Activated T-cell treated with anti-CD3 and anti-CD28 coated beads, Interleukin-2, amount 50 U/mL, for 4 hours (primary cell): ENCODE measurements at regions not wholly inside any gene's neighbourhood (a gene's known extent, or its start where the extent isn't known, plus 50 kb on each side); places are given as distances from the start of the nearest gene placed in this dataset.

Source experiments
- ATAC-seq, 2 donors: fragments of 200-7000 bp; cut with Tn5 transposase; one replicate each; pipeline ENCODE4 v1.10.0; 2021
- DNase-seq: peaks from one replicate; pipeline ENCODE4 v3.0.0-alpha.2; 2020
- H3K27me3 Mint-ChIP-seq: one replicate; pipeline ENCODE4 v1.8.0; 2021; ENCODE audit warnings: low read depth, mixed read lengths
- H3K36me3 Mint-ChIP-seq: one replicate; pipeline ENCODE4 v1.8.0; 2022; ENCODE audit warnings: mixed read lengths; ENCODE audit not compliant: insufficient read depth
- H3K4me1 Mint-ChIP-seq: one replicate; pipeline ENCODE4 v1.8.0; 2021; ENCODE audit warnings: low read depth, mixed read lengths
- H3K4me3 Mint-ChIP-seq: one replicate; pipeline ENCODE4 v1.8.0; 2021; ENCODE audit warnings: mild to moderate bottlenecking, moderate library complexity, mixed read lengths
- H3K9me3 Mint-ChIP-seq: one replicate; pipeline ENCODE4 v1.8.0; 2021; ENCODE audit warnings: mixed read lengths

DNA sequence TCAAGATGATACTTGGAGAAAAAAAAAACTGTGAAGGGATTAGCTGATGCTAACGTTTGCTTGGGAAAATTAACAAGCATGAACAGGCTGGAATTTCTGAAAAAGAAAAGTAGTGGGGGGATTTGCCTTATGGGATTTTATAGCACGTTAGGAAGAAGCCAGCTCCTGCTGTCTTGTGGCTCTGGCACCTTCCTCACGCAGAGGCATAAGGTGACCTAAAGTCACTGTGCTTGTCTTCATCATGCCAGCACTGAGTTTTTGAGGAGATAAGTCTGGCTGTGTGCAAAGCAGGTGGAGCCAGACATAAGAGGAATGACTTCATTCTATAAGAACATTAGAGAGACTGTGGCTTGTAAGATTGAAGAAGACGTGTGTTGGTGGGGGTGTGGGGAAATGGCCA lies 94.4 kb upstream of the MAP1B start:
- Mint-ChIP-seq H3K9me3 (no peaks in the 10 kb centered on the region), H3K27me3 (peaks cover 10% of the 10 kb centered on the region), H3K36me3 (no peaks in the 10 kb centered on the region), H3K4me3 (no peak overlapping the region), H3K4me1 (no peaks in the 10 kb centered on the region)
- ATAC-seq: no peak
- DNase-seq: no peak

DNA sequence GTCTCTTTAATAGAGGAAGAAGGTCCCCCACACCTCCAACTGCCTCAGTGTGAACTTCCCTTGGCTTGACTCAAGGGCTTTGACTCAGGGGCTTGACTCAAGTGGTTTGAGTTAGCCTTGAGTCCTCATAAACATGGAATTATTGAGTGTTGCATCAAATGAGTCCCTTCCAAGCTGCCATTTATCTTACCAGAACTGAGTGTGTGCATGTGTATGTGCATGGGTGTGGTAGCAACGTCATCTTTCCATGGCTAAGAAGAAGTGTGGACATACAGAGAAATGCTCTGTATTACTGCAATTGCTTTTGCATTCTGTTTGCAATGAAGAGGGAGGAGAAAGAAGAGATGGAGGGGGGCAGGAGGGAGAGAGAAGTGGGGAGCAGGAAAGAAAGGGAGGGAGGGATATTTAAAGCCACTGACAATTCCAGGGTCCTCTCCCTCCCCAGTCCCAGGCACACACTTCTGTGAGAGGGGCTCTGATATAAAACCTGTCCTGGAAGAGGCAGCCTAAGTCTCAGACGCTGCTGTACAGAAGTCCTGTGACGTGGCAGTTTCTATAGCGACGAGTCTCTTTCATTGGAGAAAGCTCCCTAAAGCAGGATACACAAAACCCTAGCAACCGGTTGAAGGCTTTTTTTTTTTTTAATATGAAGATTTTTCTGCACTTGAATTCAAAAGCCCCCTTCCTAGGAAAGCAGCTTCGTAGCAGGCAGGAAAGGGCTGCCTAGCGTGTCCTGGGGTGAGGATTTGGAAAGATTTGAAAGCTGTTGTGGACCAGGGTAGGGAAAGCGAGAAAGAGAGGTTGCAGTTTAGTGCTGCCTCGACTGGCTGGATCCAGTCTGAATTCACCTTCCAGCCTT lies 93.3 kb upstream of the MAP1B start:
- Mint-ChIP-seq H3K27me3 (peaks cover 10% of the 10 kb centered on the region), H3K4me1 (no peaks in the 10 kb centered on the region), H3K36me3 (no peaks in the 10 kb centered on the region), H3K4me3 (no peak overlapping the region), H3K9me3 (no peaks in the 10 kb centered on the region)
- no peak for DNase-seq
- ATAC-seq: no peak

DNA sequence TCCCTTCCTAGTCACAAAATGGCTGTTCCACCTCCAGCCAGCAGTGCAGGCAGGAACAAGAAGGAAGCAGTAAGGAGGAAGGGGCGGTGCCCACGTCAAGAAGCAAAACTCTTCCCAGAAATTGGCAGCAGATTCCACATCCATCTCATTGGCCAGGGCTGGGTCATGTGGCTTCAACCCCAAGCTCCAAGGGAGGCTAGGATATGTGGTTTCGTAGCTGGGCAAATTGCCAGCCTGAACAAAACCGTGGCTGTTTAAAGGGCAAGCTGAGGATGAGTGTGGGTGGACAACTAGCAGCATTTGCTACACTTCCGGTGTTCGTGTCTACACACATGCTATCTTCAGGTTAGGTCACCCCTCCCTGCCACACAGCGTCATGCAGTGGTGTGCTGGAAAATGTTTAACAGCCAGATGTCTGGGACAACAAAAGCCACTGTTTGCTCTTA lies 92.1 kb upstream of the MAP1B start:
- DNase-seq: no peak
- no peaks in the 10 kb centered on the region for H3K4me1 Mint-ChIP-seq

DNA sequence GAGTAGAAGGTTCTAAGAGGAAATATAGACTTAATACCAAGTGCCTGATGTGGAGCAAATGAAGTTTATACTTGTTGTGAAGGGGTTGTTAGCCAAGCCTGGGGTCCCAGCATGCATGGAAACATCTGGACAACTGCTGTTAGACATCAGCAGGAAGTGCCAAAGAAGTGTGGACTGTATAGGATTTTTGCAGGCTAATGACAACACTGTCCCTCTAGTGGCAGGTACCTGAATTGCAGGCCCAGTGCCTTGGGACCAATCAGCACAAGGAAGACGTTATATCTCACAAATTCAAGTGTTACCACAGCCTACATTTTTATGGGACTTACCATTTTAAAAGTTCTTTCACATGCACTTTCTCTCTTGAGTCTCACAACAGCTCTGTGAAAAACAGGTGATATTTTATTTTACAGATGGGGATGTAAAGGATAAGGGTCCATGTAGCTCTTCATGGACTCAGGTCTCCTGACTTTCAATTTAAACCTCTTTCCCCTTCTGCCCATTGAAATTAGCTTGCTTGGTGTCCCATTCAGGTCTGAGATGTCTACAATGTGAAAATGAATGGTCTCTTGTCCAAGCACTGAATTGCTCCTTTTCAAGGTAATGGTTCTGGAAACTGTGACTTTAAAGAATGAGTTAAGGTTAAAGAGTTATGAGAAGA lies 89.0 kb upstream of the MAP1B start:
- H3K9me3 Mint-ChIP-seq: no peaks in the 10 kb centered on the region
- no peaks in the 10 kb centered on the region for H3K36me3 Mint-ChIP-seq
- H3K27me3 Mint-ChIP-seq: peaks cover 14% of the 10 kb centered on the region
- no peaks in the 10 kb centered on the region for H3K4me1 Mint-ChIP-seq
- ATAC-seq: peak in 1 of 2 donors; percentile 60
- no peak overlapping the region for H3K4me3 Mint-ChIP-seq
- DNase-seq: peak; percentile 53

More for the DNA sequence above, 92.1 kb upstream of the MAP1B start:
- no peak for ATAC-seq
- Mint-ChIP-seq H3K36me3 (no peaks in the 10 kb centered on the region), H3K9me3 (no peaks in the 10 kb centered on the region), H3K4me3 (no peak overlapping the region), H3K27me3 (peaks cover 4% of the 10 kb centered on the region)

DNA sequence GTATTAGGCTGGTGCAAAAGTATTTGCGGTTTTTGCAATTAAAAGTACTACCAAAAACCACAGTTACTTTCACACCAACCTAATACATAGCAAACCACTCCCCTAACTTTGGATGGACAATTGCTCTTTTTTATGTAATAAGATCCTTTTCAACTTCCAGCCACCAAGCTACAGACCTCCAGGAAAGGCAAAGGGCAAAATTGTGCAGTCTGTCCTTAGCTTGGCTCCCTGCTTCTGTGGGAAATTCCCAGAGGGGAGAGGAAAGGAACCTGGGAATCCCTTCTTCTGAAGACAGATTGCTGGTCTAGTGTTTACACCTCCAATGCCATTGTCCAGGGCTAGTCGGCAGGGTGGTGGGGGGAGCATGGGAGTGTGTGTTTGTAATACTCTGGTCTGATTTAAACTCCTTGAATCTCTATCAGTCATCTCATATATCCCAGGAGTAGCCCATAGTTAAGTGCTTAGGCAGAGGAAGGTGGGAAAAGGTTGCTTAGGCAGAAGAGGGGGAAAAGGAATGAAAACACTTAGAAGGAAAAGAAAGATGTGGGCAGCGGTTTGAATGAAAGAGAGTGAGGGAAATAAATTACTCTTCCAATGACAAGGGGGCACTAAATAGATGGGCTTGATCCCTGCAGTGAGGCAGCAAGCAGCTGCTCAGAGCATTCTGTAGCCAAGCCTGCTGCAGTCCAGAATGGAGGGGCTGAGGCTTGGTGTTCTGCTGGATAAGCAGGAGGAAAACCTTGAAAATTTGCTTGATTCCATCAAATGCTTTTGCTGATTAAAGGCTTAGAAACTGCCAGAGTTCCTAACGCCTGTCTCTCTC lies 86.9 kb upstream of the MAP1B start:
- Mint-ChIP-seq H3K36me3 (no peaks in the 10 kb centered on the region), H3K4me1 (no peaks in the 10 kb centered on the region), H3K9me3 (peaks cover 3% of the 10 kb centered on the region), H3K4me3 (no peak overlapping the region), H3K27me3 (peaks cover 14% of the 10 kb centered on the region)
- DNase-seq: no peak
- ATAC-seq: no peak

DNA sequence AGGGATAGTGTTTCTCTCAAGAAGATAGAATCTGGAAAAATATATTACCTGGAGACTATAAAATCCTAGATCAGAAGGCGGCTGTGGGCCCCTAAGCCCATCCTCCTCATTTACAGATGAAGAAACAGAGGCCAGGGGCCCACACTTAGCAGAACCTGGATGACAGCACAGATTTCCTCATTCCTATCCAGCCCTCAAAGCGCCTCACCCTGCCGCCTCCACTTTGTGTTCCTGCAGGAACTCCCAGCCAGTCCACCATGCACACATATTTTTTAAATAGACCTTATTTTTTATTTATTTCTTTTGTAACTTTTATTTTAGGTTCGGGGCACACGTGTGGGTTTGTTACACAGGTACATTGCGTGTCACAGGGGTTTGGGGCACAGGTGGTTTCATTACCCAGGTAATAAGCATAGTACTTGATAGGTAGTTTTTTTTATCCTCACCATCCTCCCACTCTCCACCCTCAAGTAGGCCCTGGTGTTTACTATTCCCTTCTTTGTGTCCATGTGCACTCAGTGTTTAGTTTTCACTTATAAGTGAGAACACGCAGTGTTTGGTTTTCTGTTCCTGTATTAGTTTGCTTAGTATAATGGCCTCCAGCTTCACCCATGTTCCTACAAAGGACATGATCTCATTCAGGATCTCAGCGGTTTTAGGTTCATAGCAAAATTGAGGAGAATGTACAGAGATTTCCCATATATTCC lies 85.5 kb upstream of the MAP1B start:
- ATAC-seq: no peak
- no peak for DNase-seq
- H3K36me3 Mint-ChIP-seq: no peaks in the 10 kb centered on the region
- H3K4me1 Mint-ChIP-seq: no peaks in the 10 kb centered on the region
- peaks cover 14% of the 10 kb centered on the region for H3K27me3 Mint-ChIP-seq
- H3K4me3 Mint-ChIP-seq: no peak overlapping the region
- H3K9me3 Mint-ChIP-seq: peaks cover 3% of the 10 kb centered on the region

DNA sequence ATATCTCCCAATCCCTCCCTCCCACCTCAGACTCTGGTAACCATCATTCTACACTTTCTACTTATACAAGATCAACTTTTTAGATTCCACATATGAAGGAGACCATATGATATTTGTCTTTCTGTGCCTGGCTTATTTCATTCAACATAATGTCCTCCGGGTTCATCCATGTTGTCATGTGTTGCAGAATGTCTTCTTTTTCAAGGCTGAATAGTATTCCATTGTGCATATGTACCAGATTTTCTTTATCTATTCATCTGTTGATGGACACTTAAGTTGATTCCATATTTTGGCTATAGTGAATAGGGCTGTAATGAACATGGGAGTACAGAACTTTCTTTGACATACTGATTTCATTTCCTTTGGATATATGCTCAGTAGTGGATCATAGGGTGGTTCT lies 78.9 kb upstream of the MAP1B start:
- no peak overlapping the region for H3K4me3 Mint-ChIP-seq
- H3K27me3 Mint-ChIP-seq: peaks cover 12% of the 10 kb centered on the region
- DNase-seq: no peak
- H3K36me3 Mint-ChIP-seq: no peaks in the 10 kb centered on the region
- H3K4me1 Mint-ChIP-seq: no peaks in the 10 kb centered on the region
- H3K9me3 Mint-ChIP-seq: peaks cover 11% of the 10 kb centered on the region
- no peak for ATAC-seq

DNA sequence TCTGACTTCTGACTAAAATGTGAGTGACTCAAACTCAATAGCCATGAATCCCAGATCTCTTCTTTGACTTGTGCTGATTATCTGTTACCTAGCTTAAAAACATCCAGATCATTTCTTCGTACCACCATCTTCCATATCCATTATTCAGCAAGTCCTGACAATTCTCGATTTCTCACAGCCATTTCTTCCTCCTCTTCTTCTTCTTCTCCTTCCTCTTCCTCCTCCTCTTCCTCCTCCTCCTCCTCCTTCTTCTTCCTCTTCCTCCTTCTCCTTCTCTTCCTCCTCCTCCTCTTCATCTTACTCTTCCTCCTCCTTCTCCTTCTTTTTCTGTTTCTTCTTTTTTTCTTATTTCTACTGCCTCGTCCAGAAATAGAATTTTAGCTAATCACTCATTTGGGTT lies 77.0 kb upstream of the MAP1B start:
- H3K4me3 Mint-ChIP-seq: no peak overlapping the region
- DNase-seq (no peak), ATAC-seq (no peak)
- peaks cover 12% of the 10 kb centered on the region for H3K27me3 Mint-ChIP-seq
- H3K4me1 Mint-ChIP-seq: no peaks in the 10 kb centered on the region
- H3K9me3 Mint-ChIP-seq: peaks cover 8% of the 10 kb centered on the region
- no peaks in the 10 kb centered on the region for H3K36me3 Mint-ChIP-seq

DNA sequence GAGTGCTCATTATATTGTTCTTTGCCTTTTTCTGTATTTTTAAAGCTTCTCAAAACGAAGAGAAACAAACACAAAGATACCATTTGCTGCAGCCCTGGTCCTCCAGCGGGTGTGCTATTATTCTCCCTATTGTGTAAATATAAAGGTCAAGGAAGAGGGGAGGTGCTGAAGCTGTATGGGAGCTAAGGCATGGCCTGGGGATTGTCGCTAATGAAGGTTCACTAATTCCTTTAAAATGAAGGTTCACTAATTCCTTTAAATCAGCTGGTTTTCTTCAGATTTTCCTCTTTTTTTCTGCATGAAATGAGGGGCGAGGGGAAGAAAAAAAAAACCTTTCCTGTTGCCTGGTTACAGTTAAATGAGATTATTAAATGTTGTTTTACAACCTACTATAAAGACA lies 74.5 kb upstream of the MAP1B start:
- ATAC-seq (no peak), DNase-seq (no peak)
- no peaks in the 10 kb centered on the region for H3K4me1 Mint-ChIP-seq
- H3K36me3 Mint-ChIP-seq: no peaks in the 10 kb centered on the region
- no peak overlapping the region for H3K4me3 Mint-ChIP-seq
- H3K9me3 Mint-ChIP-seq: peaks cover 8% of the 10 kb centered on the region
- peaks cover 10% of the 10 kb centered on the region for H3K27me3 Mint-ChIP-seq

DNA sequence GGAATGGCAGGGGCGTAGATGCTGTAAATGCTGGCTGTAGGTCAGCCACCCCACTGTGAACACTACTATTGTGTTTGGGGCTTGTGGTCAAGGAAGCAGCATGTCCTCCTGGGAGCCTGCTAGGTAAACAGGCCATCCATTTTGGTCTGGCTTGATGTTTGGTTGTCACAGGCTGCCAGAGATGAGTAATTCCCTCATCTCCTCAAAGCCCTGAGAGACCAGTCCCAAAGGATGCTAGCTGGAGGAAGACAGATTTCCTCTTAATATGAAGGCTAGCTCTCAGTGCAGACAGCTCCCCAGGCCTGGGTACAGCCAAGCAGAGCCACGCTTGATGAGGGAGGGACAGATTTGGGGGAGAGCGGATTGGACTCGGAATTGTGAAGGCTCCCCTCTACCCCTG lies 72.5 kb upstream of the MAP1B start:
- ATAC-seq: no peak
- Mint-ChIP-seq H3K4me1 (no peaks in the 10 kb centered on the region), H3K27me3 (peaks cover 22% of the 10 kb centered on the region)

DNA sequence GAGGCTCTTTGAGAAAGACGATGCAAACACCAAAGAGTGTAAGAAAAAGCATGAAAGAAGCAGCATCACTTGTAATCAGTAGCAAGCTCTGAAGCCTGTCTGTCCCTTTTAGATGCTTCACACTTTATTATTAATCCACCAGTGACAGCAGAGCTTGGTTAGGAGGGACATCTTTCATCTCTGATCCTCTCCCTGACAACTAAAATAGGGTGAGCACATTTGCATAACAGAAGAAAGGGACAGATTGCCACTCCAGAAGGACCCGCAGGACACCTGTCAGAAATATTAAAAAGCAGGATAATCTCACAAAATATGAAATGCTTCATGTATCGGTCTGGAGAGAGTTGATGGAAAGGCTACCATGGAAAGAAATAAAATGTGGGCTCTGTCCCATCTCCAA lies 71.4 kb upstream of the MAP1B start:
- Mint-ChIP-seq H3K36me3 (no peaks in the 10 kb centered on the region), H3K4me3 (no peak overlapping the region), H3K9me3 (no peaks in the 10 kb centered on the region), H3K27me3 (peaks cover 19% of the 10 kb centered on the region), H3K4me1 (no peaks in the 10 kb centered on the region)
- ATAC-seq (no peak), DNase-seq (no peak)

More for the DNA sequence above, 72.5 kb upstream of the MAP1B start:
- no peak overlapping the region for H3K4me3 Mint-ChIP-seq
- DNase-seq: no peak
- no peaks in the 10 kb centered on the region for H3K9me3 Mint-ChIP-seq
- no peaks in the 10 kb centered on the region for H3K36me3 Mint-ChIP-seq

DNA sequence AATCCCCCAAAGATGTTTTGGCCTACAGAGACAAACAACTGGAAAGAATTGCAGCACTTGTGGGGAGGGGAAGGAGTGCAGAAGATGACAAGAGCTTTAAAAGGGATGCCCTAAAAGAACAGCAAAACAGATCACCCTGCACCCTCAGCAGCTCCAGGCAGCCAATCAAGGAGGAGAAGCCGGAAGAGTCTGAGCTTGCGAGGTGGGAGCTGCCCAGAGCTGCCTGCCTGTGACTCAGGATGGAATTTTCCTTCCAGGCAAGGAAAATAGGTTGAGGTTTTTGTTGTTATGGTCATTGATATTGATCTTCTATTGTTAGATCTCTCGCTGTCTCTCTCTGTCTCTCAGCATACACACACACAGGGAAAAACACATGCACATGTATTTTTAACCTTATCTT lies 70.3 kb upstream of the MAP1B start:
- DNase-seq (no peak), ATAC-seq (no peak)
- H3K9me3 Mint-ChIP-seq: no peaks in the 10 kb centered on the region
- no peak overlapping the region for H3K4me3 Mint-ChIP-seq
- H3K36me3 Mint-ChIP-seq: no peaks in the 10 kb centered on the region
- H3K4me1 Mint-ChIP-seq: no peaks in the 10 kb centered on the region
- H3K27me3 Mint-ChIP-seq: peaks cover 17% of the 10 kb centered on the region

DNA sequence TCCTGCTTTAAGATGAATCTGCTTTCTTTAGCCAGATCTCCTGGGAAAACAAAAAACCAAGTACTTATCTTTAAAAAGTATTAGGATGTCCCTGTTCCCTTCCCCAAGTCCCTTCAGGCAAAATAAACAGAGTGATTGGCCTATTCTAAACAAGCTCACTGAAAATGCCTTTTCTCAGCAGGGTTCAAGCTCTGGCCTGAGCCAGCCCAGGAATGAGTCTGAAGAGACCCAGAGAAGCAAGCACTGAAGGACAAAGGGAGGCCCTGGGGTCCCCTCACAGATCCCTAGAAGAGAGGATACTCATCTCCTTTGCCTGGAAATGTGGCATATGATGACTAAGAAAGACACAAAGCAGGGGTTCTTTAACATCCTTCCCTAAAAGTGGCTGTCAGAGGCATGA lies 66.8 kb upstream of the MAP1B start:
- peaks cover 15% of the 10 kb centered on the region for H3K27me3 Mint-ChIP-seq
- DNase-seq (no peak), ATAC-seq (no peak)
- no peak overlapping the region for H3K4me3 Mint-ChIP-seq
- H3K9me3 Mint-ChIP-seq: no peaks in the 10 kb centered on the region
- H3K36me3 Mint-ChIP-seq: no peaks in the 10 kb centered on the region
- no peaks in the 10 kb centered on the region for H3K4me1 Mint-ChIP-seq

DNA sequence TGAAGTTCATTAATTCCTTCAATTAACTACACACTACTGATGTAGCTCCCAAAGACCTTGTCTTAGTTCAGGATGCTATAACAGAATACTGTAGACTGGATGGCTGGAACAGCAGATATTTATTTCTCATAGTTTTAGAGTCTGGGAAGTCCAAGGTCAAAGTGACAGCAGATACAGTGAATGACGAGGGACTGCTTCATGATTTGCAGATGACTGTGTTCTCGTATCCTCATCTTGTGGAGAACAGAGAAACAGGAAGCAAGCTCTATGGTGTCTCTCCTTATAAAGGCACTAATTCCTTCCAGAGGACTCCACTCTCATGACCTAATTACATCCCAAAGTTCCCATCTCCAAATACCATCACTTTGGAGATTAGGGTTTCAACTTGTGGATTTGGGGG lies 65.6 kb upstream of the MAP1B start:
- Mint-ChIP-seq H3K4me1 (no peaks in the 10 kb centered on the region), H3K27me3 (peaks cover 15% of the 10 kb centered on the region), H3K36me3 (no peaks in the 10 kb centered on the region), H3K9me3 (no peaks in the 10 kb centered on the region), H3K4me3 (no peak overlapping the region)
- DNase-seq: no peak
- no peak for ATAC-seq
